ENCODE measurements at regions not wholly inside any gene's neighbourhood (a gene's known extent, or its start where the extent isn't known, plus 50 kb on each side); places are given as distances from the start of the nearest gene placed in this dataset.

DNA sequence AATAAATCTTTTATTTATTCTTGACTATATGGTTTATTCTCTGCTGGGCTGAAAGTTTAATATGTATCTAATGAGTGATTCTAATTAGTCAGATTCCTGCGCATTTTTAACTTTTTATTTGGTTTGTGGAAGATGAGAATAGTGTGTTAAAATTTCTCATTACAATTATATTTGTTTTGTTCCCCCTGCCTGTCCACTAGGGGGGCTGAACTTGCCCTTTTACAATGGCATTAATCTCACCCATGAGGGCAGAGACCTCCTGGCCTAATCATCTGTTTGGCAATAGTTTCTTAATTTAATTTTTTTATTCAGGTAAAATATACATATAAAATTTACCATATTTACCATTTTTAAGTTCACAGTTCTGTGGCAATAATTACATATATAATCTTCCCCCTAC lies 278.5 kb upstream of the NPY start:
- TF ChIP-seq, protein P1, sequence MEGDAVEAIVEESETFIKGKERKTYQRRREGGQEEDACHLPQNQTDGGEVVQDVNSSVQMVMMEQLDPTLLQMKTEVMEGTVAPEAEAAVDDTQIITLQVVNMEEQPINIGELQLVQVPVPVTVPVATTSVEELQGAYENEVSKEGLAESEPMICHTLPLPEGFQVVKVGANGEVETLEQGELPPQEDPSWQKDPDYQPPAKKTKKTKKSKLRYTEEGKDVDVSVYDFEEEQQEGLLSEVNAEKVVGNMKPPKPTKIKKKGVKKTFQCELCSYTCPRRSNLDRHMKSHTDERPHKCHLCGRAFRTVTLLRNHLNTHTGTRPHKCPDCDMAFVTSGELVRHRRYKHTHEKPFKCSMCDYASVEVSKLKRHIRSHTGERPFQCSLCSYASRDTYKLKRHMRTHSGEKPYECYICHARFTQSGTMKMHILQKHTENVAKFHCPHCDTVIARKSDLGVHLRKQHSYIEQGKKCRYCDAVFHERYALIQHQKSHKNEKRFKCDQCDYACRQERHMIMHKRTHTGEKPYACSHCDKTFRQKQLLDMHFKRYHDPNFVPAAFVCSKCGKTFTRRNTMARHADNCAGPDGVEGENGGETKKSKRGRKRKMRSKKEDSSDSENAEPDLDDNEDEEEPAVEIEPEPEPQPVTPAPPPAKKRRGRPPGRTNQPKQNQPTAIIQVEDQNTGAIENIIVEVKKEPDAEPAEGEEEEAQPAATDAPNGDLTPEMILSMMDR (IDR thresholded peaks at IDR 0.05; ENCODE audit: low read depth, low read length), result no peak
- TF ChIP-seq EZH2phosphoT487 (IDR thresholded peaks at IDR 0.05; ENCODE audit: low read depth), result no peak
